Stomach (tissue), 8 donors: ENCODE measurements at regions not wholly inside any gene's neighbourhood (a gene's known extent, or its start where the extent isn't known, plus 50 kb on each side); places are given as distances from the start of the nearest gene placed in this dataset.
A peak's percentile ranks its signal among the peaks of the same experiment; 100 is the strongest.

Experiments
- DNase-seq, 2 donors: peaks; one replicate each; pipeline versions ENCODE4 v3.0.0 to v3.0.0-alpha.2; 2013 to 2019
- H3K27ac ChIP-seq, 5 donors: fragments of 200-600 bp in 4 of 5; sonication (generic) in 4 of 5; one replicate each; pipeline ENCODE4 v1.5.1; 2013 to 2019; ENCODE audit warnings: mild to moderate bottlenecking in 1 of 5, moderate library complexity in 1 of 5
- H3K27me3 ChIP-seq, 3 donors: fragments of 200-600 bp; sonication (generic); one replicate each; pipeline ENCODE4 v1.5.1; 2017 to 2019; ENCODE audit warnings: mixed run types in 1 of 3
- H3K36me3 ChIP-seq, 4 donors: fragments of 200-600 bp; sonication (generic); 1 replicate in 3 of 4; 2 replicates in 1 of 4; pipeline ENCODE4 v1.5.1; 2016 to 2019
- H3K4me1 ChIP-seq, 4 donors: fragments of 200-600 bp; sonication (generic); one replicate each; pipeline ENCODE4 v1.5.1; 2016 to 2019
- H3K4me3 ChIP-seq, 4 donors: fragments of 200-600 bp; sonication (generic) in 3 of 4; one replicate each; pipeline ENCODE4 v1.5.1; 2016 to 2019; ENCODE audit warnings: mild to moderate bottlenecking in 1 of 4
- H3K9me3 ChIP-seq, 4 donors: fragments of 200-600 bp; sonication (generic); one replicate each; pipeline ENCODE4 v1.5.1; 2016 to 2019
- EP300 ChIP-seq: sonication (generic); formaldehyde crosslinking; IDR thresholded peaks from one replicate; pipeline ENCODE4 v1.6.1; 2017; ENCODE audit warnings: antibody characterized with exemption
- POLR2A ChIP-seq, 4 donors: fragments of 450-650 bp; IDR thresholded peaks; one replicate each; pipeline ENCODE4 v1.6.1; 2016; ENCODE audit warnings: antibody characterized with exemption in 4 of 4, control low read depth in 2 of 4, mild to moderate bottlenecking in 1 of 4, moderate library complexity in 1 of 4
- POLR2AphosphoS5 ChIP-seq, 3 donors: sonication (generic); formaldehyde crosslinking; IDR thresholded peaks; one replicate each; pipeline ENCODE4 v1.6.1; 2016; ENCODE audit warnings: antibody characterized with exemption in 3 of 3
- WGBS, 5 donors: extraction: QIAGEN DNeasy Blood & Tissue Kit in 3 of 5; methylation state at CpG; one replicate each; pipeline versions ENCODE4 v1.1.5 to v1.1.7; 2013 to 2018; 5-methylcytosine and 5-hydroxymethylcytosine counted together
- intact Hi-C: fragments of 100-400 bp; cut with DNase I; formaldehyde crosslinking; loops from one replicate; pipeline ENCODE4 v1.15.1; 2023; ENCODE audit warnings: low total_unique reads
- TF ChIP-seq, protein P1 (sequence below), 7 experiments: fragments of 450-650 bp in 4 of 7; fragments of 200-600 bp in 3 of 7; sonication (generic) in 3 of 7; IDR thresholded peaks; one replicate each; pipeline ENCODE4 v1.5.1; 2016 to 2019; ENCODE audit warnings: antibody characterized with exemption in 7 of 7, control low read depth in 2 of 7, mild to moderate bottlenecking in 1 of 7
- donor health status: healthy with polysubstance abuse.
- donor health status: Bipolar disorder and iron deficiency.
- donor health status: healthy.

- peaks cover 0 to 8% (median 0%) of the 10 kb centered on the region in 4 donors for H3K4me1 ChIP-seq
- 80 to 92% (median 87%) methylated on average over 3 of the region's 3 CpGs for WGBS, 5 donors
- intact Hi-C loops = no loop called here
- H3K27ac ChIP-seq = no peak overlapping the region
- no peak for DNase-seq
- H3K27me3 ChIP-seq = no peaks in the 10 kb centered on the region
- H3K4me3 ChIP-seq = no peak overlapping the region
- peaks cover 0 to 11% (median 5%) of the 10 kb centered on the region in 4 donors for H3K9me3 ChIP-seq
- no peak for TF ChIP-seq POLR2AphosphoS5 (IDR thresholded peaks at IDR 0.05)
- TF ChIP-seq, protein P1, sequence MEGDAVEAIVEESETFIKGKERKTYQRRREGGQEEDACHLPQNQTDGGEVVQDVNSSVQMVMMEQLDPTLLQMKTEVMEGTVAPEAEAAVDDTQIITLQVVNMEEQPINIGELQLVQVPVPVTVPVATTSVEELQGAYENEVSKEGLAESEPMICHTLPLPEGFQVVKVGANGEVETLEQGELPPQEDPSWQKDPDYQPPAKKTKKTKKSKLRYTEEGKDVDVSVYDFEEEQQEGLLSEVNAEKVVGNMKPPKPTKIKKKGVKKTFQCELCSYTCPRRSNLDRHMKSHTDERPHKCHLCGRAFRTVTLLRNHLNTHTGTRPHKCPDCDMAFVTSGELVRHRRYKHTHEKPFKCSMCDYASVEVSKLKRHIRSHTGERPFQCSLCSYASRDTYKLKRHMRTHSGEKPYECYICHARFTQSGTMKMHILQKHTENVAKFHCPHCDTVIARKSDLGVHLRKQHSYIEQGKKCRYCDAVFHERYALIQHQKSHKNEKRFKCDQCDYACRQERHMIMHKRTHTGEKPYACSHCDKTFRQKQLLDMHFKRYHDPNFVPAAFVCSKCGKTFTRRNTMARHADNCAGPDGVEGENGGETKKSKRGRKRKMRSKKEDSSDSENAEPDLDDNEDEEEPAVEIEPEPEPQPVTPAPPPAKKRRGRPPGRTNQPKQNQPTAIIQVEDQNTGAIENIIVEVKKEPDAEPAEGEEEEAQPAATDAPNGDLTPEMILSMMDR (IDR thresholded peaks at IDR 0.05) = no peak
- no peak for TF ChIP-seq EP300
- no peak for TF ChIP-seq POLR2A (IDR thresholded peaks at IDR 0.05)
- no peaks in the 10 kb centered on the region for H3K36me3 ChIP-seq
Measured at GRCh38 chr3:72282918-72283317, 498.0 kb upstream of the PROK2 start.

DNA sequence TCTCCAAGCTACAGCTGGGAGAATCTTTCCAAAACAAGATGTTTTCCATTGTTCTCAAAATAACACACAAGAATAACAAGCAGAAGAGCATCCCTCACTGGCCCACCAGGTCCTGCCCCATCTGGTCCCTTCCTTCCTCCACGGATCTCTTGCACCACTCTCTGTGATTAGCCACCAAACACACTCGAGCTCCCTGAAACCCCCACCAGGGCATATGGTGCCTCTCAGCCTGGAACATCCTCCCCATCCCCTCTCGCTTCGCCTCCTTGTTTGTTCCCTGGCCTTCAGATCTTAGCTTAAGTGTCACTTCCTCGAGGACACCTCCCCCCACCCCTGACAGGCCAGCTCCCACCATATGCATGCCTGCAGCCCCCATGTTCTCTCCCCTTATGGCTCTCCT, 496.6 kb upstream of the PROK2 start:
- Histone ChIP-seq H3K4me1 (peaks cover 0 to 7% (median 0%) of the 10 kb centered on the region in 4 donors), H3K9me3 (peaks cover 0 to 11% (median 5%) of the 10 kb centered on the region in 4 donors), H3K27ac (no peak overlapping the region), H3K4me3 (no peak overlapping the region), H3K27me3 (no peaks in the 10 kb centered on the region), H3K36me3 (no peaks in the 10 kb centered on the region)
- TF ChIP-seq, protein P1 (IDR thresholded peaks at IDR 0.05) = no peak
- TF ChIP-seq EP300 = no peak
- no peak for TF ChIP-seq POLR2AphosphoS5 (IDR thresholded peaks at IDR 0.05)
- TF ChIP-seq POLR2A (IDR thresholded peaks at IDR 0.05) = no peak
- DNase-seq = no peak
- intact Hi-C loops = no loop called here
- WGBS, 5 donors = 77 to 86% (median 82%) methylated on average over 5 of the region's 5 CpGs

GRCh38 chr3:72280876-72281275, 495.9 kb upstream of the PROK2 start:
- H3K36me3 ChIP-seq = no peaks in the 10 kb centered on the region
- H3K9me3 ChIP-seq = peaks cover 0 to 11% (median 5%) of the 10 kb centered on the region in 4 donors
- WGBS, 5 donors = 70 to 82% (median 75%) methylated on average over 6 of the region's 6 CpGs
- no peak for DNase-seq
- H3K27ac ChIP-seq = no peak overlapping the region
- intact Hi-C loops = no loop called here
- no peak overlapping the region for H3K4me3 ChIP-seq
- H3K4me1 ChIP-seq = peaks cover 0 to 8% (median 0%) of the 10 kb centered on the region in 4 donors
- no peaks in the 10 kb centered on the region for H3K27me3 ChIP-seq
- TF ChIP-seq, protein P1 (IDR thresholded peaks at IDR 0.05) = no peak
- TF ChIP-seq POLR2A (IDR thresholded peaks at IDR 0.05) = no peak

DNA sequence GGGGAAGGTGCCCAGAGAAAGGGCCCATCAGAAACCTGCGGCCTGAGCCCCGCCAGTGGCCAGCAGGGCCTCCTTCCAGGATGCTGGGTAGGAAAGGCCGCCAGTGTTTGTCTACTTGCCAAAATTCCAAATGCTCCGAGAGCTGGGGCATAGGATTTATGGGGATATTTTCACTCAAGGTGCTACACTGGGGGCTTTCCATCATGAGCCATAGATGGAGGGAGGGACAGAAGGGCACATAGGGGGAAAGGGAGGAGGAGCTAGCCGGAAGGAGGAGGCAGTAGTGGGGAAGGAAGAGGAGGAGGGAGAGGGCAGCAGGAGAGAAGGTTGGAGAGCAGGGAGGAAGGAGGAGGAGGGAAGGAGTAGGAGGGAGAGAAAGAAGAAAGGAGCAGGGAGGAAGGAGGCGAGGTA, 494.7 kb upstream of the PROK2 start:
- peaks cover 4 to 20% (median 9%) of the 10 kb centered on the region in 4 donors for H3K4me1 ChIP-seq
- H3K4me3 ChIP-seq = no peak overlapping the region
- H3K27me3 ChIP-seq = no peaks in the 10 kb centered on the region
- intact Hi-C loops = no loop called here
- TF ChIP-seq EP300 = no peak
- TF ChIP-seq, protein P1 (IDR thresholded peaks at IDR 0.05) = no peak
- no peak for TF ChIP-seq POLR2AphosphoS5 (IDR thresholded peaks at IDR 0.05)
- TF ChIP-seq POLR2A (IDR thresholded peaks at IDR 0.05) = no peak
- WGBS, 5 donors = 40 to 59% (median 49%) methylated on average over 6 of the region's 6 CpGs
- peak in 1 of 2 donors; percentile 41 for DNase-seq
- H3K27ac ChIP-seq = peak overlapping the region in 3 of 5 donors; percentile 1 to 64 (median 60)
- no peaks in the 10 kb centered on the region for H3K36me3 ChIP-seq
- H3K9me3 ChIP-seq = peaks cover 0 to 11% (median 5%) of the 10 kb centered on the region in 4 donors
